Astrocyte of the spinal cord (primary cell): ENCODE measurements at regions not wholly inside any gene's neighbourhood (a gene's known extent, or its start where the extent isn't known, plus 50 kb on each side); places are given as distances from the start of the nearest gene placed in this dataset.

Experiments
- DNase-seq: peaks from one replicate; pipeline ENCODE4 v3.0.0; 2011; ENCODE audit warnings: low read depth, low spot score
- H3K4me3 ChIP-seq: 2 replicates; pipeline ENCODE4 v1.5.1; 2011; ENCODE audit warnings: low read depth, mild to moderate bottlenecking, low read length, moderate library complexity
- in situ Hi-C: cut with HindIII; loops from 2 replicates; pipeline ENCODE4 v1.10.0; 2017; ENCODE audit warnings: low sequenced_read_pairs
- TF ChIP-seq, protein P1 (sequence below): IDR thresholded peaks from 2 replicates; pipeline ENCODE4 v1.5.1; 2012; ENCODE audit warnings: low read depth, mild to moderate bottlenecking, low read length, inconsistent platforms

DNA sequence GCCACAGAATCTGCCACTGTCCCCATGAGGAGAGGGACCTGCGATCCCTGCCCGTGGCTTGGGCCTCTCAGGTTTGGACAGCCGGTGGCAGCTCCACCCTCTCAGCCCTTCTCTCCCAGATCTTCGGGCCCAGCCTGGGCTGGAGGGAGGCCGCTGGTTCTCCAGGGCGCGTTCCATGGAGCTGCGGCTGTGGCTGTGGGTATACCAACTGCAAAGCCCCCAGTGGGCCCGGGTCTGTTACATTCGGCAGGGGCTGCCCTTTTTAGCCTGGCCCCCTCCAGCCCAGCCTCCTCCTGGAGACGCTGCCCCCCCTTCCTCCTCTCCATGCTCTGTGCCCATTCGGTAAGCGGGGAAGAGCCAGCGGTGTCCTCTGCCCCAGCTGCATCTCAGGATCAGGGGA lies 64.7 kb upstream of the ZNF469 start:
- H3K4me3 ChIP-seq: no peak overlapping the region
- in situ Hi-C loops: no loop called here
- TF ChIP-seq, protein P1, sequence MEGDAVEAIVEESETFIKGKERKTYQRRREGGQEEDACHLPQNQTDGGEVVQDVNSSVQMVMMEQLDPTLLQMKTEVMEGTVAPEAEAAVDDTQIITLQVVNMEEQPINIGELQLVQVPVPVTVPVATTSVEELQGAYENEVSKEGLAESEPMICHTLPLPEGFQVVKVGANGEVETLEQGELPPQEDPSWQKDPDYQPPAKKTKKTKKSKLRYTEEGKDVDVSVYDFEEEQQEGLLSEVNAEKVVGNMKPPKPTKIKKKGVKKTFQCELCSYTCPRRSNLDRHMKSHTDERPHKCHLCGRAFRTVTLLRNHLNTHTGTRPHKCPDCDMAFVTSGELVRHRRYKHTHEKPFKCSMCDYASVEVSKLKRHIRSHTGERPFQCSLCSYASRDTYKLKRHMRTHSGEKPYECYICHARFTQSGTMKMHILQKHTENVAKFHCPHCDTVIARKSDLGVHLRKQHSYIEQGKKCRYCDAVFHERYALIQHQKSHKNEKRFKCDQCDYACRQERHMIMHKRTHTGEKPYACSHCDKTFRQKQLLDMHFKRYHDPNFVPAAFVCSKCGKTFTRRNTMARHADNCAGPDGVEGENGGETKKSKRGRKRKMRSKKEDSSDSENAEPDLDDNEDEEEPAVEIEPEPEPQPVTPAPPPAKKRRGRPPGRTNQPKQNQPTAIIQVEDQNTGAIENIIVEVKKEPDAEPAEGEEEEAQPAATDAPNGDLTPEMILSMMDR: no peak
- DNase-seq: no peak

DNA sequence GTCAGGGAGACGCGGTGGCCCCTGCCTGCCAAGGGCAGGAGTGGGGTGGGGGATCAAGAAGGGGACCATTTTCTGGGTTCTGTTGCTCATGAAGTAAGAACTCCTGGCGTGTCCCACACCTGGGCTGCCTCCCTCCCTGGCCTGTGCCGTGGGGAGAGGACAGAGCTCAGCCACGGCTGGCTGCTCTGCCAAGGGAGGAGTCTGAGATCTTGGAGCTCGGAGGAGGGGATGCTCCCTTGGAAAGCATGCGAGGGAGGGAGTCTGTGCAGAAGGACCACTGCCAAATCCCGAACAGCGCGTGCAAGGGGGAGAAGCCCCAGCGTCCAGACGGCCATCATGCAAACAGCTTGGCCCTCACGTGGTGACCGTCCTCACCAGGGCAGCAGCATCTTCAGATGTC lies 64.2 kb upstream of the ZNF469 start:
- DNase-seq: no peak
- in situ Hi-C loops: no loop called here
- TF ChIP-seq, protein P1: no peak
- H3K4me3 ChIP-seq: no peak overlapping the region

DNA sequence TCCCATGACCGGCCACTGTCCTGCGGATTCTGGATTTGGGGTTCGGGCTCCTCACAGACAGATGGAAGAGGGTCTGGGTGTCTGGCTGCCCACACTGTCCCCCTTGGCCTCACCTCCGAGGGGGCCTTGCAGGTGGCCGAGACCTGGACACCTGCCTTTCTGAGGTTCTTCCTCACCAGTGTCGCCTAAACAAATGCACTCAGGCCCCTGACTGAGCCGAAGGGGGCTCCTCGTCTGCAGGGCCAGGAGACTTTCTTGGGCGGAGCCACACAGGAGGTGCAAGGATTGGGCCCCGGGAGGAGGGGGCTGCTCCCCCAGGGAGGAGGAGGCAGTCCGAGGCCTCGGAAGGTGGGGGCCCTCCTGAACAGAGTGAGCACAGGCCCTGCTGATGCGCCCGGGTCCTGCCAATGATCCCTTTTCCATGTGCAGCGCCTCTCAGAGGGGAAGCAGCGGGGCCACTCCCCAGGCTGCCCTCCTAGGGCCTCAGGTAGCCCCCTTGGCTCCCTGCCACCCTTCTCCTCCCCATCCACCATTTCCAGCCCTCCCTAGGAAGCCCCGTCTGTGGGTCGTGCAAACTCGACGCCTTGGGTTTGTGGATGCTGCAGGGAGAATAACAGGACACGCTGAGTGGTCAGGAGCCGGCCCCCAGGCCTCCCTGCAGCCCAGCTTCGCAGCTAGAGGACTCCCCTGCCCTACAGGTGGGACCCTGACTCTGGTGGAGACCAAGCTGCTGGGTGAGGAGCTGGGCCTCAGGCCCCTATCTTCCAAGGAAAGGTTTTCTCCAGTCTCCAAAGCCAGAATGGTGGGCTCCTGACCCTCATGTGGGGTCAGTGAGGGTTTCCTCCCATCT lies 63.4 kb upstream of the ZNF469 start:
- in situ Hi-C loops: no loop called here
- TF ChIP-seq, protein P1: no peak

DNA sequence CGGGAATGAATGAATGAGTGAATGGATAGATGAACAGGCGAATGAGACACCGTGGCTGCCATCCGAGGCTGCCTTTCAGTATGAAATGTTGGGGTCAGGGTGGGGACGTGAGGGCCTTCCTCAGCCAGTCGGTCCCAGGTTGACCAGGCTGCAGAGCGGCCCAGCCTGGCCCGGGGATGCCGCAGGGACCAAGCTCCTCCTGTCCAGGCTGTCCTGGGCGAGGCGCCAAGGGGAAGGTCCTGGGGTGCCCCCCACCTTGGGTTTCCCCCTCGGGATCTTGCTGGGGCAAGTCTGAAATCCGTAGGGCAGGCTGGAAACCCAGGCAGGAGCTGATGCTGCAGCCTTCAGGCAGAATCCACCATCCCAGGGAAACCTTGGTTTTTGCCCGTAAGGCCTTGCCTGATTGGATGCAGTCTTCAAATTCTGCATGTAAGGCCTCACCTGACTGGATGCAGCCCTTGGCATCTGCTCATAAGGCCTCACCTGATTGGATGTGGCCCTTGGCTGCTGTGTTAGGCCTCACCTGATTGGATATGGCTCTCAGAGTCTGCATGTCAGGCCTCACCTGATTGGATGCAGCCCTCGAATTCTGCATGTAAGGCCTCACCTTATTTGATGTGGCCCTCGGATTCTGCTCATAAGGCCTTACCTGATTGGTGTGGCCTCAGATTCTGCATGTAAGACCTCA lies 61.7 kb upstream of the ZNF469 start:
- H3K4me3 ChIP-seq: no peak overlapping the region
- TF ChIP-seq, protein P1: no peak
- DNase-seq: no peak
- in situ Hi-C loops: no loop called here

More for the DNA sequence above, 63.4 kb upstream of the ZNF469 start:
- DNase-seq: no peak
- H3K4me3 ChIP-seq: no peak overlapping the region

DNA sequence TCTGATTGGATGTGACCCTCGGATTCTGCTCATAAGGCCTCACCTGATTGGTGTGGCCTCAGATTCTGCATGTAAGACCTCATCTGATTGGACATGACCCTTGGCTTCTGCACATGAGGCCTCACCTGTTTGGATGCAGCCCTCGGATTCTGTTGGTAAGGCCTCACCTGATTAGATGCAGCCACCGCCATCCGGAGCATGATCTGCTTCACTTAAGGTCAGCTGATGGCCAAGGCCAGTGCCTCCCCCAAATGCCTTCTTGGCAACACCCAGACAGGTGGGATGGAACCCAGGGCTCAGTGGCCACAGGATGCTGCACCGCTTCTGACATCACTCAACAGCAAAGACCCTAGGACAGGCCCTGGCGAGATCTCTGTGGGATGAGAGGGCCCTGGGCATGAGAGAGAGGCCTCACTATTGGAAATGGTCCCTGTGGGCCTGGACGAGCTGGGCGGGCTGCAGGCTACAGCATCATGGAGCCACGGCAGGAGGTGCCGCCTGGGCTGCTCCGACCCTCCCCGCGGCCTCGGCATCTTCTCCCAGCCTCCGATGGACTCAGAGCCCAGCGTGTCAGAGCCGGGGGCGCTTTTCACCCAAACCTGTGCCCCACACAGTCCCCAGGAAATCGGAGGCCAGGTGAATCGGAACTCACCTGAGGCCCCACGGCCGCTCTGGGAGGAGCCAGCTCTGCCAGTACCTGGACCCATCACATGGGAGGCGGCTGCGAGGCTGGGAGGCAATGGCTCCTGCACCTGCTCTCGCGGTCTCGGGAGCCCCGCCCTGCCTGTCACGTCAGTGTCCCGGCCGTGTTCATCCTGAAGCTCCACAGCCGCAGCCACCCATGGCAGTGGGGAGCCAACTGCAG lies 60.9 kb upstream of the ZNF469 start:
- TF ChIP-seq, protein P1: no peak
- in situ Hi-C loops: no loop called here
- no peak for DNase-seq
- H3K4me3 ChIP-seq: no peak overlapping the region

DNA sequence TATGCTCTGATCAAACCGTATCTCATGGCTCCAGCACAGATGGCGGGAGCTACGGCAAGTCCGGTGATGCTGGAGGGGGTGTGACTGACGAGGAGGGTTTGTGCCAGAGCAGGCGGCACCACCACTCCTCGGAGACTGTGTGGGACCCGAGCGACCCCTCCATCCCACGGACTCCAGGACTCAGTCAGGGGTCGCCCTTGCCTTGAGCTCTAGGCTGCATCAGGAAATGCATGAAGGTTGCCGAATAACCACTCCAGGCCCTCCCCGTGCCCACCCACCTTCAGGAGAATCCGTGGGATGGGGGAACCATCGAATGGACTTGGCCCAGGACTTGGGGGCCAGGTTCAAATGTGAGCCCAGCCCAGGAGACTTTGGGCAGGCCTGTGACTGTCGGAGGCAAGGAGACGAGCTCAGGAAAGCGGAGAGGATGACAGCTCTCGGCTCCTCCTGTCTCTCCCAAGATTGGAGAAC lies 60.2 kb upstream of the ZNF469 start:
- TF ChIP-seq, protein P1: no peak
- in situ Hi-C loops: no loop called here
- no peak overlapping the region for H3K4me3 ChIP-seq
- DNase-seq: no peak
